Stimulated activated CD4-positive, alpha-beta T cell treated with anti-CD3 and anti-CD28 coated beads, Interleukin-15, amount 100 ng/mL, for 24 hours (primary cell): ENCODE measurements at regions not wholly inside any gene's neighbourhood (a gene's known extent, or its start where the extent isn't known, plus 50 kb on each side); places are given as distances from the start of the nearest gene placed in this dataset.
"Not testable (repeated sequence)": the region's sequence is repeated elsewhere in the genome, so short reads cannot be mapped to it uniquely, and the experiment has no call there.

ENCODE experiments used
- DNase-seq: peaks from one replicate; pipeline ENCODE4 v3.0.0-alpha.2; 2020

GRCh38 chr9:105116052-105116868, 128.2 kb upstream of the SLC44A1 start:
- DNase-seq, result no peak

GRCh38 chr9:105117234-105117633, 127.2 kb upstream of the SLC44A1 start:
- DNase-seq, result no peak

GRCh38 chr9:105118636-105119035, 125.8 kb upstream of the SLC44A1 start:
- DNase-seq, result no peak

GRCh38 chr9:105119156-105119555, 125.3 kb upstream of the SLC44A1 start:
- no peak for DNase-seq

GRCh38 chr9:105121861-105122430, 122.5 kb upstream of the SLC44A1 start:
- no peak for DNase-seq

- not testable (repeated sequence) for DNase-seq
Measured at GRCh38 chr9:105124598-105124997, 119.9 kb upstream of the SLC44A1 start.

- DNase-seq, result no peak
Measured at GRCh38 chr9:105126226-105126625, 118.2 kb upstream of the SLC44A1 start.

- peak; percentile 35 for DNase-seq
Measured at GRCh38 chr9:105127863-105128220, 116.6 kb upstream of the SLC44A1 start.

- DNase-seq, result no peak
Measured at GRCh38 chr9:105128908-105129600, 115.4 kb upstream of the SLC44A1 start.

- no peak for DNase-seq
Measured at GRCh38 chr9:105129731-105130130, 114.7 kb upstream of the SLC44A1 start.

GRCh38 chr9:105131981-105132380, 112.5 kb upstream of the SLC44A1 start:
- no peak for DNase-seq

GRCh38 chr9:105132606-105133005, 111.8 kb upstream of the SLC44A1 start:
- DNase-seq, result no peak

GRCh38 chr9:105138306-105138801, 106.1 kb upstream of the SLC44A1 start:
- DNase-seq, result no peak

GRCh38 chr9:105141146-105141975, 103.1 kb upstream of the SLC44A1 start:
- no peak for DNase-seq

- no peak for DNase-seq
Measured at GRCh38 chr9:105141976-105142250, 102.5 kb upstream of the SLC44A1 start.

GRCh38 chr9:105142406-105143135, 101.9 kb upstream of the SLC44A1 start:
- no peak for DNase-seq

- DNase-seq, result no peak
Measured at GRCh38 chr9:105143136-105143430, 101.4 kb upstream of the SLC44A1 start.

GRCh38 chr9:105144076-105144475, 100.4 kb upstream of the SLC44A1 start:
- no peak for DNase-seq

- DNase-seq, result no peak
Measured at GRCh38 chr9:105144841-105145240, 99.6 kb upstream of the SLC44A1 start.

- DNase-seq, result no peak
Measured at GRCh38 chr9:105146677-105147076, 97.8 kb upstream of the SLC44A1 start.

GRCh38 chr9:105147110-105147871, 97.2 kb upstream of the SLC44A1 start:
- no peak for DNase-seq
